Endothelial cell of umbilical vein (primary cell): ENCODE measurements at regions not wholly inside any gene's neighbourhood (a gene's known extent, or its start where the extent isn't known, plus 50 kb on each side); places are given as distances from the start of the nearest gene placed in this dataset.

Experiments
- BruUV-seq: library from RNA; stranded (reverse); fragments of 400-500 nt; replicated peaks from 2 replicates; lab custom pipeline; 2021; lab: Mats Ljungman, UMichigan
- CTCF ChIA-PET: fragments of 300-600, 350-600 bp; sonication (Branson Sonifier 250); formaldehyde crosslinking; loops from one replicate; lab custom pipeline; 2021; ENCODE audit warnings: antibody characterized with exemption, inconsistent platforms; lab: Charles Lee
- POLR2A ChIA-PET: fragments of 300-600, 350-600 bp; sonication (Branson Sonifier 250); formaldehyde crosslinking; loops from one replicate; lab custom pipeline; 2021; ENCODE audit warnings: antibody characterized with exemption, inconsistent platforms; lab: Charles Lee
- DNase-seq: peaks from one replicate; pipeline ENCODE4 v3.0.0-alpha.2; 2011; ENCODE audit warnings: low read depth, low spot score
- FAIRE-seq: peaks from 2 replicates; lab custom pipeline; 2011; peaks lifted over from hg19 to GRCh38; lab: Jason Lieb, UNC
- H2AFZ ChIP-seq: 2 replicates; pipeline ENCODE4 v1.6.0; 2012; ENCODE audit warnings: low read depth, low read length, control low read depth, inconsistent platforms
- H3K27ac ChIP-seq: 2 replicates; pipeline ENCODE4 v1.5.1; 2011; ENCODE audit warnings: low read depth, mild to moderate bottlenecking, control low read depth, low read length, moderate library complexity; ENCODE audit not compliant: insufficient read depth
- H3K27me3 ChIP-seq, 2 experiments: 2 replicates each; pipeline versions ENCODE4 v1.6.0 to v1.6.1; 2011; ENCODE audit warnings: low read length in 2 of 2, mixed read lengths in 1 of 2; ENCODE audit not compliant: control insufficient read depth in 2 of 2, insufficient read depth in 2 of 2
- H3K36me3 ChIP-seq, 2 experiments: 2 replicates in 1 of 2; 3 replicates in 1 of 2; pipeline ENCODE4 v1.5.1; 2011; ENCODE audit warnings: low read length in 2 of 2, mild to moderate bottlenecking in 1 of 2, moderate library complexity in 1 of 2; ENCODE audit not compliant: control insufficient read depth in 2 of 2, insufficient read depth in 2 of 2; ENCODE audit errors: extremely low read depth in 1 of 2
- H3K4me1 ChIP-seq: 3 replicates; pipeline ENCODE4 v1.5.1; 2011; ENCODE audit warnings: mild to moderate bottlenecking, low read length; ENCODE audit not compliant: control insufficient read depth, insufficient read depth; ENCODE audit errors: extremely low read depth
- H3K4me2 ChIP-seq: 2 replicates; pipeline ENCODE4 v1.6.1; 2011; ENCODE audit warnings: low read length, control low read depth, mixed read lengths; ENCODE audit not compliant: insufficient read depth
- H3K4me3 ChIP-seq, 3 experiments: fragments of 200-600 bp in 1 of 3; sonication (generic), shearing (Covaris generic) in 1 of 3; replicated peaks in 1 of 3; 2 replicates each; pipeline ENCODE4 v1.5.1; 2011 to 2016; ENCODE audit warnings: control low read depth in 3 of 3, low read length in 3 of 3, mild to moderate bottlenecking in 2 of 3, inconsistent platforms in 1 of 3, low read depth in 1 of 3, moderate library complexity in 1 of 3; ENCODE audit not compliant: insufficient read depth in 1 of 3
- H3K79me2 ChIP-seq: 2 replicates; pipeline ENCODE4 v1.6.0; 2012; ENCODE audit warnings: low read length, inconsistent platforms; ENCODE audit not compliant: control insufficient read depth, insufficient read depth
- H3K9ac ChIP-seq: replicated peaks from 2 replicates; pipeline ENCODE3; 2011; ENCODE audit warnings: low read length, control low read depth; ENCODE audit not compliant: insufficient read depth; ENCODE audit errors: extremely low read depth
- H3K9me1 ChIP-seq: replicated peaks from 3 replicates; pipeline ENCODE4 v1.6.0; 2011; ENCODE audit warnings: mild to moderate bottlenecking, low read length; ENCODE audit not compliant: control insufficient read depth, insufficient read depth; ENCODE audit errors: extremely low read depth
- H3K9me3 ChIP-seq: replicated peaks from 2 replicates; pipeline ENCODE4 v1.5.1; 2012; ENCODE audit warnings: low read length, inconsistent platforms; ENCODE audit not compliant: control insufficient read depth, insufficient read depth
- H4K20me1 ChIP-seq: replicated peaks from 2 replicates; pipeline ENCODE3; 2011; ENCODE audit warnings: mild to moderate bottlenecking, low read length; ENCODE audit not compliant: control insufficient read depth, insufficient read depth; ENCODE audit errors: extremely low read depth
- CTCF ChIP-seq, 2 donors: IDR thresholded peaks; 1 replicate in 1 of 2; 2 replicates in 1 of 2; pipeline ENCODE4 v1.5.1; 2011; ENCODE audit warnings: low read length in 2 of 2, mild to moderate bottlenecking in 2 of 2, moderate library complexity in 2 of 2, control low read depth in 1 of 2, inconsistent platforms in 1 of 2, low read depth in 1 of 2; ENCODE audit not compliant: insufficient read depth in 1 of 2; ENCODE audit errors: extremely low read depth in 1 of 2
- EZH2 ChIP-seq: IDR thresholded peaks from 2 replicates; pipeline ENCODE4 v1.6.1; 2012; ENCODE audit warnings: borderline replicate concordance, low read depth, mild to moderate bottlenecking, moderate library complexity, low read length, inconsistent platforms; ENCODE audit not compliant: severe bottlenecking
- FOS ChIP-seq: IDR thresholded peaks from 2 replicates; pipeline ENCODE4 v1.6.1; 2011; ENCODE audit warnings: mild to moderate bottlenecking, low read length, moderate library complexity, borderline replicate concordance; ENCODE audit not compliant: insufficient read depth
- GATA2 ChIP-seq: IDR thresholded peaks from 2 replicates; pipeline ENCODE4 v1.7.0; 2011; ENCODE audit warnings: low read depth, mild to moderate bottlenecking, moderate library complexity, mixed read lengths, low read length; ENCODE audit not compliant: insufficient read length, insufficient read depth
- JUN ChIP-seq: IDR thresholded peaks from 2 replicates; pipeline ENCODE4 v1.6.1; 2011; ENCODE audit warnings: borderline replicate concordance, low read depth; ENCODE audit not compliant: insufficient read length, insufficient read depth
- MAX ChIP-seq: IDR thresholded peaks from 2 replicates; pipeline ENCODE4 v1.6.1; 2011; ENCODE audit not compliant: insufficient read depth, insufficient read length
- MYC ChIP-seq: IDR thresholded peaks from one replicate; pipeline ENCODE4 v1.6.1; 2011; ENCODE audit warnings: mild to moderate bottlenecking, low read depth, low read length
- POLR2A ChIP-seq: IDR thresholded peaks from 2 replicates; pipeline ENCODE4 v1.6.1; 2012; ENCODE audit warnings: low read depth, mild to moderate bottlenecking, control low read depth, low read length
- POLR2AphosphoS5 ChIP-seq: IDR thresholded peaks from 2 replicates; pipeline ENCODE4 v1.6.1; 2012; ENCODE audit warnings: low read depth, mild to moderate bottlenecking, control low read depth, low read length, moderate library complexity; ENCODE audit not compliant: insufficient read depth
- dilution Hi-C: fragments of 300-500 bp; cut with MboI; formaldehyde crosslinking; loops from one replicate; pipeline ENCODE4 v1.15.0; 2019; ENCODE audit warnings: low sequenced_read_pairs; ENCODE audit not compliant: extremely low pct_ligation_motif_present
- intact Hi-C: fragments of 100-400 bp; cut with micrococcal nuclease; formaldehyde crosslinking; loops from one replicate; pipeline ENCODE4 v1.10.0; 2022

GRCh38 chr7:19284136-19284535 lies 138.9 kb upstream of the FERD3L start:
- TF ChIP-seq JUN = no peak
- no peak for TF ChIP-seq CTCF (IDR thresholded peaks at IDR 0.05; ENCODE audit: extremely low read depth in 1 of 2, insufficient read depth in 1 of 2, low read depth in 1 of 2, low read length in 2 of 2)
- no peak for TF ChIP-seq MAX
- TF ChIP-seq EZH2 = no peak
- TF ChIP-seq POLR2AphosphoS5 = no peak
- no peak for TF ChIP-seq FOS
- no peak for TF ChIP-seq POLR2A
- TF ChIP-seq GATA2 = no peak
- no peak for TF ChIP-seq MYC
- intact Hi-C loops = no loop called here
- Histone ChIP-seq H3K9me1 (no peaks in the 10 kb centered on the region), H3K79me2 (no peaks in the 10 kb centered on the region), H3K9ac (no peak overlapping the region), H4K20me1 (no peaks in the 10 kb centered on the region), H2AFZ (no peak overlapping the region), H3K9me3 (no peaks in the 10 kb centered on the region), H3K4me2 (no peak overlapping the region), H3K27me3 (no peaks in the 10 kb centered on the region), H3K27ac (no peak overlapping the region), H3K4me3 (no peak overlapping the region), H3K4me1 (no peaks in the 10 kb centered on the region), H3K36me3 (no peaks in the 10 kb centered on the region)
- no TSS peak for BruUV-seq
- DNase-seq (no peak), FAIRE-seq (no peak)
- dilution Hi-C loops = no loop called here
- ChIA-PET CTCF (no interaction called here), POLR2A (no interaction called here)
